Right lobe of liver (tissue), 4 donors: ENCODE measurements at regions not wholly inside any gene's neighbourhood (a gene's known extent, or its start where the extent isn't known, plus 50 kb on each side); places are given as distances from the start of the nearest gene placed in this dataset.

ENCODE experiments used
- POLR2A ChIP-seq: fragments of 450-650 bp; IDR thresholded peaks from one replicate; pipeline ENCODE4 v1.6.1; 2017; ENCODE audit warnings: antibody characterized with exemption, mild to moderate bottlenecking
- TF ChIP-seq, protein P1 (sequence below), 4 donors: fragments of 200-600 bp in 3 of 4; fragments of 450-650 bp in 1 of 4; IDR thresholded peaks; one replicate each; pipeline versions ENCODE4 v1.5.1 to v1.8.0; 2016 to 2022; ENCODE audit warnings: antibody characterized with exemption in 4 of 4, mild to moderate bottlenecking in 2 of 4
- donor health status: DM: no; HTN: no; CAD: no.
- donor health status: DM: no; HTN: no; CAD: no.
- donor health status: DM: no; HTN: yes; CAD: no.

DNA sequence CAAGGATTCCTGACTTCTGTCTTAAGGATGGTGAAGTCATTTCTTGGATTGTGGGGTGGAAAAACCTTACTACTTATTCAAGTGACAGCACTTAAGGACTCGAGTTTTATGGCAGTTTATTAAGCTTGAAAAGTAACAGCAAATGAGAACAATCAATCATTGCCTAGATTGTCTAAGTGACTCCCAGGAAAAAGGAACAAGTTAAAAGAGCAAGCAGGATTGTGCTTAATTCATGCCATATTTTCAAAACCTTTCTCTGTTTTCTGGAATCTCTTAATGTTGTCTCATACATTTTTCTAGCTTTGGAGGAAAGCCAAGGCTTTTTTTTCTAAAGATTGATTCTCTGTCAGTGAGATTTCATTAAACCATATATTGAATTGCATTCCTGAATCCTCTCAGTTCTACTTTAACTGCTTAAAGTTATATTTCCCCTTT, 236.2 kb upstream of the HTR2A start:
- TF ChIP-seq, protein P1, sequence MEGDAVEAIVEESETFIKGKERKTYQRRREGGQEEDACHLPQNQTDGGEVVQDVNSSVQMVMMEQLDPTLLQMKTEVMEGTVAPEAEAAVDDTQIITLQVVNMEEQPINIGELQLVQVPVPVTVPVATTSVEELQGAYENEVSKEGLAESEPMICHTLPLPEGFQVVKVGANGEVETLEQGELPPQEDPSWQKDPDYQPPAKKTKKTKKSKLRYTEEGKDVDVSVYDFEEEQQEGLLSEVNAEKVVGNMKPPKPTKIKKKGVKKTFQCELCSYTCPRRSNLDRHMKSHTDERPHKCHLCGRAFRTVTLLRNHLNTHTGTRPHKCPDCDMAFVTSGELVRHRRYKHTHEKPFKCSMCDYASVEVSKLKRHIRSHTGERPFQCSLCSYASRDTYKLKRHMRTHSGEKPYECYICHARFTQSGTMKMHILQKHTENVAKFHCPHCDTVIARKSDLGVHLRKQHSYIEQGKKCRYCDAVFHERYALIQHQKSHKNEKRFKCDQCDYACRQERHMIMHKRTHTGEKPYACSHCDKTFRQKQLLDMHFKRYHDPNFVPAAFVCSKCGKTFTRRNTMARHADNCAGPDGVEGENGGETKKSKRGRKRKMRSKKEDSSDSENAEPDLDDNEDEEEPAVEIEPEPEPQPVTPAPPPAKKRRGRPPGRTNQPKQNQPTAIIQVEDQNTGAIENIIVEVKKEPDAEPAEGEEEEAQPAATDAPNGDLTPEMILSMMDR (IDR thresholded peaks at IDR 0.05), result no peak
- no peak for TF ChIP-seq POLR2A
